Activated CD4-positive, alpha-beta T cell treated with anti-CD3 and anti-CD28 coated beads, Interleukin-2, amount 10 ng/mL, durations not matched to agents 7 days and 5 days (primary cell): ENCODE measurements at regions not wholly inside any gene's neighbourhood (a gene's known extent, or its start where the extent isn't known, plus 50 kb on each side); places are given as distances from the start of the nearest gene placed in this dataset.

Source experiments
- CTCF ChIA-PET: fragments of 350-600 bp; sonication (Branson Sonifier 250); formaldehyde crosslinking; loops from one replicate; lab custom pipeline; 2021; ENCODE audit warnings: antibody characterized with exemption; lab: Charles Lee
- POLR2A ChIA-PET: fragments of 350-600 bp; sonication (Branson Sonifier 250); formaldehyde crosslinking; loops from one replicate; lab custom pipeline; 2021; ENCODE audit warnings: antibody characterized with exemption; lab: Charles Lee
- DNase-seq: peaks from one replicate; pipeline ENCODE4 v3.0.0-alpha.2; 2020
- H3K27ac Mint-ChIP-seq: one replicate; pipeline ENCODE4 v1.8.0; 2021; ENCODE audit warnings: mild to moderate bottlenecking, moderate library complexity, mixed read lengths
- H3K27me3 Mint-ChIP-seq: one replicate; pipeline ENCODE4 v1.8.0; 2021; ENCODE audit warnings: mixed read lengths
- H3K36me3 Mint-ChIP-seq: one replicate; pipeline ENCODE4 v1.8.0; 2021; ENCODE audit warnings: low read depth, mixed read lengths
- H3K4me1 Mint-ChIP-seq: one replicate; pipeline ENCODE4 v1.8.0; 2021; ENCODE audit warnings: mixed read lengths
- H3K4me3 Mint-ChIP-seq: one replicate; pipeline ENCODE4 v1.8.0; 2021; ENCODE audit warnings: mild to moderate bottlenecking, moderate library complexity, mixed read lengths
- H3K9me3 Mint-ChIP-seq: one replicate; pipeline ENCODE4 v1.8.0; 2021; ENCODE audit warnings: mixed read lengths

DNA sequence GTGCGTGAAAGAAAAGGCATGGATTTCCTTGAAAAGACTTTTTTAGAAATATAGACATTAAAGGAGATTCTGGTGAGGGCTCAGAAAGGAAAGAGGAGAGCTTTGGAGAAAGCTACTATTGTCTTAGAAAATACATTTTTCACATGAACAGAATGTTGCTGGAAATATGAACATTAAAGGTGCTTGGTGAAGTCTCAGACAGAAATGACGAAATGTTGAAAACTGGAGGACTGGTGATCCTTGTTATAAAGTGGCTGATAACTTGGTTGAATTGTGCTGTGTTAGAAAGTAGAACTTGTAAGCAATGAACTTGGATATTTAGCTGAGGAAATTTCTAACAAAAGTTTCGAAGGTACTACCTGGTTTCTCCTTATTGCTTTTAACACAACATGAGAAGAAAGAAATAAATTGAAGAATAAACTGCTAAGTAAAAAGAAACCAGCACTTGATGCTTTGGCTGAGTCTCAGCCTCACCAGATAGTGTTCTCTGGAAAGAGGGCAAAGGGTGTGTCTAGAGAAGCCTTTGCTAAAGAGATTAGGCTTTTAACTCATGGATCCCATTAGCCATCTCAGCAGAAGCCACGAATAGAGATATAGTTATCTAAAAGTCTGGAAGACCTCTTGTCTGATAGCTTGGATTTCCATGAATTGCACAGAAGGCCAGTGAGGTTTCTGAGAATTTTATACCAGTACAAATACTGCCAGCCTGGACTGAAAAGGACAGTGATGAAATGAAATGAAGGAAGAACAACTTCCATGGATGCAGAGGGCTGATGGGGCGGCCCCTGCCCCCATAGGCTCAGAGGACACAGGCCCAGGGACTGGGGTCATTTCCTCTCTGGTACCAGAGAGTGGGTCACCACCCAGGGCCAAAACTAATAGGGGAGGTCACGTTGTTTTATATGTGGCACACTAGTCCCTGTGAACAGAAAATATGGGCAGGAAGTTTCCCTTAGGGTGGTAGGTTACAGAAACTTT is 91.5 kb downstream of the RPL22L1 start:
- no peaks in the 10 kb centered on the region for H3K9me3 Mint-ChIP-seq
- ChIA-PET CTCF (no interaction called here), POLR2A (no interaction called here)
- H3K4me3 Mint-ChIP-seq, result no peak overlapping the region
- no peaks in the 10 kb centered on the region for H3K4me1 Mint-ChIP-seq
- H3K27me3 Mint-ChIP-seq, result peaks cover 41% of the 10 kb centered on the region
- no peak for DNase-seq
- H3K27ac Mint-ChIP-seq, result no peak overlapping the region
- no peaks in the 10 kb centered on the region for H3K36me3 Mint-ChIP-seq

DNA sequence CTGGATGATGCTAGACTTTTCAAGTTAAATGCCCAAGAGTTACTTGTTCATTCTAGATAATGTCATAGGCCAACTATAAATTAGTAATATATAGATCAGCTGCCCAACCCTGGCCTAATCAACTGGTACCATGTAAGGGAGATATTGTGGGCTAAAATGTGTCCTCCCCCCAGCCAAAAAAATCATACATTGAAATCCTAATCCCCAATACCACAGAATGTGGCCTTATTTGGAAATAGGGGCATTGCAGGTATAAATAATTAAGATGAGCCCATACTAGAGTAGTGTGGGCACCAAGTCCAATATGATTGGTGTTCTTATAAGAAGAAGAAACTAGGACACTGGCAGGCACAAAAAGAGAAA is 92.5 kb downstream of the RPL22L1 start:
- ChIA-PET POLR2A (no interaction called here), CTCF (no interaction called here)
- Mint-ChIP-seq H3K36me3 (no peaks in the 10 kb centered on the region), H3K4me3 (no peak overlapping the region), H3K27me3 (peaks cover 40% of the 10 kb centered on the region), H3K9me3 (no peaks in the 10 kb centered on the region), H3K4me1 (no peaks in the 10 kb centered on the region), H3K27ac (no peak overlapping the region)
- DNase-seq, result no peak

DNA sequence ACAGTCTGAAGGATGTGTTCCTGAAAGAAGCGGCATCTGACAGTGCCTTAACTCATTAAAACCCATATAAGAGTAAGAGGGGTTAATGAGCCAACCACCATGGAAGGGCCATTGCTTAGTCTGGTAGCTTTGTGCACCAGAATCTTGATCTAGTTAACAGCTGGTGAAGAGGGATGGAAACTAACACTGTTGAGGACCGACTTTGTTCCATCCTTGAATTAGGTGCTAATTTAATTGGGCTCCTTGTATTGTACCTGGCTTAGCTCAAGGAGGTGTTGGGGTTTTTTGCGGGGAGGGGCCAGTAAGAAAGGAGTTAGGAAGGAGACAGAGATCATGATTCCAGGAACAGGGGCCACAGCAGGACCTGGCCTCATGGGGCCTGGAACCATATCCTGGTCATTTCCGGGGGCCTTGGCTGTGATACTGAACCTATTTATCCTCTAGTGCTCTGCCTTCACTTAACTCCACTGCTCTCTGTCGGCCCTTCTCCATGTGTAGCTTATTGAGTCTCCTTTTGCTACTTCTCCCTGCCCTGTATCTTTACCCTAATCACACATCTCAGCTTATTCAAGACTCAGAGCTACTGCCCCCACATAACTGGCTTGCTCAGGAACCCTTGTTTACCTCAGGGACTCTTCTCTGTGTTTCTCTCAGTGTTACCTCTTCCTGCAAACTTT is 93.0 kb downstream of the RPL22L1 start:
- Mint-ChIP-seq H3K27ac (no peak overlapping the region), H3K4me1 (no peaks in the 10 kb centered on the region), H3K4me3 (no peak overlapping the region), H3K27me3 (peaks cover 36% of the 10 kb centered on the region), H3K36me3 (no peaks in the 10 kb centered on the region), H3K9me3 (no peaks in the 10 kb centered on the region)
- CTCF ChIA-PET, result interaction anchor here (0.9 kb wide), 1 partner anchor 11 kb away, joined by 3 read pairs; no protein-coding TSS in a partner anchor
- POLR2A ChIA-PET, result no interaction called here
- DNase-seq, result no peak

DNA sequence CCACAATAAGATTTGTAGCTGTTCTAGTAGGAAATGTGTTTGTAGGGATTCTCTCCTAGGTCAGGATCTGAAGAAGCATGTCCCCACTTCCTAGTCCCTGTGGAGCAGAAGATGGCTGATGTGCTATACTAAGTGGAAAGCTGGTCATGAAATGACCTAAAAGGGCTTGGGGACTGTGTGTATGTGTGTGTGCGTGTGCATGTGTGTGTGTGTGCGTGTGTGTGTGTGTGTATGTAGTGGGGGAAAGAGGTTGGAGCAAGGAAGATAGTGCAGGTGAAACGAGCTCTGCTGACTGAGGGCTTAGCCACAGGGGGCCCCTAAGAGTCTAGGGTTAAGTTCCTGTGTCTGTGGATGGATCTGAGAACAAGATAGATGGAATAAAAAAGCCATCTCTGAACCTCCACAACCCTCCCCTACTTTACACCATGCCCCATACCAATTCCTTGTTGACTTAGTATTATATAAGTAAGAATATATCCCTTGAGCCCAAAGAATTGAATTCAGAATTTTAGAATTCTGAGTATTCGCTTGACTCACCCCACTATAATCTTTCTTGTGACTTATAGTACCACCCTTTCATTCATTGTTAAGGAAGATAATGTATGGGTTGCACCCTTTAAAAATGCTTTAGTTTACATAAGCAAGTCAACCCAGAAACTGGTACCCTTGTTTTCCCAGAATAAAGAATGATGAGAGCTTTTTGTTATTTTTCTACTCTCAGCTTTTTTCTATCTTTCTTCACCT is 96.1 kb downstream of the RPL22L1 start:
- H3K9me3 Mint-ChIP-seq, result no peaks in the 10 kb centered on the region

DNA sequence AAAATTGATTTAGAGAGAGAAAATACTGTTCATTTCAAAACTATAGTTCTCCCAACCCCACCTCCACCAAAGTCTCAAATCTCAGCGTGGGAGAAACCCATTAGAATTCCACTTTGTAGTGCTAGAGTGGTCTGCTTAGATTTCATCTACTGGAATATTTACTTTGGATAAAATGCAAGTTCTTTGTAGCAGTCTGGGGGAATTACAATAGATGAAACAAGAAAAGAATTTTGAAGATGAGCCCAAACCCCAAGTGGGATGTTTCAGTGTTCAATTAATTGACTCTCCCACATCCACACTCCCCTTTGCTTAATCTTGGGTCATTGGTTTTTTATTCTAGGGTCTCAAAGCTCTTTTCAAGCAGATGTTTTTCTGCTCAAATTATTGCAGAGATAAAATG is 97.8 kb downstream of the RPL22L1 start:
- H3K4me1 Mint-ChIP-seq, result peaks cover 4% of the 10 kb centered on the region
- POLR2A ChIA-PET, result no interaction called here

More for the DNA sequence above, 96.1 kb downstream of the RPL22L1 start:
- no peak overlapping the region for H3K27ac Mint-ChIP-seq
- ChIA-PET POLR2A (no interaction called here), CTCF (no interaction called here)
- H3K4me1 Mint-ChIP-seq, result no peaks in the 10 kb centered on the region
- no peak for DNase-seq
- H3K36me3 Mint-ChIP-seq, result no peaks in the 10 kb centered on the region
- H3K27me3 Mint-ChIP-seq, result peaks cover 28% of the 10 kb centered on the region
- no peak overlapping the region for H3K4me3 Mint-ChIP-seq

DNA sequence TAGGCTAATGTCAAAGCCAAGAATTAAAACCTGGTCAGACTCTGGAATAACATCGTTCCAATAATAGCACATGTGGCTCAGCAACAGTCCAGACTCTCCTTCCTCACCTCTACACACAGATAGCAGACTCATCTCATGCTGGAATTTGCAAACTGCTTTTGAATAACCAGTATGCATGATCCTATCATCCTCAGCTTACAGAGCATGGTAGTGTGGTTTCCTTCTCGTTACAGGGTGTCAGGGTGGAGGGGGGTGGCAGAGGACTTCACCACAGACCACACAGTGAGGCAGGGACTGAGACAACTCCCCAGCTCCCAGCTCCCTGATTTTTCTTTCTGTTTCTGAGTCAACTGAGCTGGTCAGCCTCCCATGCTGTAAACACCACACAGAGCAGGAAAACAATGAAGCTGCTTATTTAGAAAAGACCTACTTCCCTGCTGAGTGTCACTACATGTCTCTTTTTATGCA is 101.6 kb downstream of the RPL22L1 start:
- POLR2A ChIA-PET, result no interaction called here
- DNase-seq, result no peak
- H3K4me1 Mint-ChIP-seq, result peaks cover 4% of the 10 kb centered on the region
- H3K36me3 Mint-ChIP-seq, result no peaks in the 10 kb centered on the region
- H3K4me3 Mint-ChIP-seq, result no peak overlapping the region
- no peak overlapping the region for H3K27ac Mint-ChIP-seq
- no peaks in the 10 kb centered on the region for H3K9me3 Mint-ChIP-seq
- H3K27me3 Mint-ChIP-seq, result peaks cover 8% of the 10 kb centered on the region
- CTCF ChIA-PET, result no interaction called here

More for the DNA sequence above, 97.8 kb downstream of the RPL22L1 start:
- DNase-seq, result no peak
- Mint-ChIP-seq H3K9me3 (no peaks in the 10 kb centered on the region), H3K4me3 (no peak overlapping the region), H3K27ac (no peak overlapping the region), H3K27me3 (peaks cover 17% of the 10 kb centered on the region), H3K36me3 (no peaks in the 10 kb centered on the region)
- CTCF ChIA-PET, result interaction anchor here (1.2 kb wide), 1 partner anchor 12 kb away, joined by 3 read pairs; no protein-coding TSS in a partner anchor

DNA sequence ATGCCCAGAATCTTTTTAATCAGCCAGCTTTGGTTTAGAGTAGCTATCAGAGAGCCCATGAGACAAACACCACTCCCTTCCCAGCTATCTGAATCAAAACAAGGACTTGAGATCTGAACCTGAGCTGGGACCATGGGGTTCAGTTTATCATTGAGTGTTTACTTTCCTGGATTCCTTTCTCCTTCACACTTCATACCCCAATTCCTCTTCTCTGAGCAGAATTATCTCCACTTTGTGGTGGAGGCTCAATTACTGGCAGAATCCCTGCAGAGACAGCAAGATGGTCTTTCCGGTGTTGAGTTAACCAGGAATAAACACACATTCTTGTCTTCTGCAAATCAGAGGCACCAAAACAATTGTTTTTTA is 102.4 kb downstream of the RPL22L1 start:
- no peak overlapping the region for H3K27ac Mint-ChIP-seq
- H3K4me3 Mint-ChIP-seq, result no peak overlapping the region
- no peaks in the 10 kb centered on the region for H3K9me3 Mint-ChIP-seq
- ChIA-PET POLR2A (no interaction called here), CTCF (interaction anchor here (0.6 kb wide), 1 partner anchor 1884 kb away, joined by 3 read pairs; no protein-coding TSS in a partner anchor)
- no peaks in the 10 kb centered on the region for H3K36me3 Mint-ChIP-seq
- H3K27me3 Mint-ChIP-seq, result peaks cover 3% of the 10 kb centered on the region
- peaks cover 4% of the 10 kb centered on the region for H3K4me1 Mint-ChIP-seq
- DNase-seq, result no peak

DNA sequence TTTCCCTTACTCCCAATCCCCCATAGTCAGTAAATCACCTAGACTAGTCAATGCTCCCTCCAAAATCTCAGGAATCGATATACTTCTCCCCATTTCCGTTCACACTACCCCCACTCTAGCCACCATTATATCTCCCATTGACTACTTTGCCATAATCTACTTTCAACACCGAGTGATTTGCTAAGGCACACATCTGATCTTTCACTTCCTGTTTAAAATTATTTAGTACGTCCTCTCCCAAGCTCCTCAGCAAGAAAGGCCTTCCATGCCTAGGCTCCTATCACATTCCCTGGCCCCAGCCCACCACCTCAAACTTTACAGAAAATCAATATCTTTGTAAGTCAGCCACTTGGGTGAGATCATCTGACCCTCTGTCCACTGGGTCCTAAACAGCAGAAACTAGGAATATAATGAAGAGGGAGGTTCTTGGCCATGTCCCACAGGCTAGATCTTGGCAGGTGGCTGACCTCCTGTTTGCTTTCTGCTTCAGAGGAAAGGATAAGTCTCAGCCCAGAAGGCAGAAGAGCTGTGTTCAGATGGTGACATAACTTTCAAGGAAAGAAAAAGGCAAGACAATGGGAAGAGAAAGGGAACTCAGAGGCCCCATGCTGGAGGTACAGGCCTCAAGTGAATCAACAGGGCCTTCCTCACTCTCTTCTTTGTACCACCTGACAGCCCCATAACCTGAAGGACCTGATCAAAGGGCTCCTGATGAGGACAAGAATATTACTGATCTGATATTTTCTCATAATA is 103.0 kb downstream of the RPL22L1 start:
- H3K36me3 Mint-ChIP-seq, result no peaks in the 10 kb centered on the region
- peaks cover 3% of the 10 kb centered on the region for H3K27me3 Mint-ChIP-seq
- ChIA-PET CTCF (interaction anchor here (0.6 kb wide), 2 partner anchors 620 to 1884 kb away, joined by 3 to 4 read pairs; no protein-coding TSS in a partner anchor), POLR2A (no interaction called here)
- no peak for DNase-seq
- H3K9me3 Mint-ChIP-seq, result no peaks in the 10 kb centered on the region
- no peak overlapping the region for H3K27ac Mint-ChIP-seq
- no peak overlapping the region for H3K4me3 Mint-ChIP-seq
- peaks cover 4% of the 10 kb centered on the region for H3K4me1 Mint-ChIP-seq

DNA sequence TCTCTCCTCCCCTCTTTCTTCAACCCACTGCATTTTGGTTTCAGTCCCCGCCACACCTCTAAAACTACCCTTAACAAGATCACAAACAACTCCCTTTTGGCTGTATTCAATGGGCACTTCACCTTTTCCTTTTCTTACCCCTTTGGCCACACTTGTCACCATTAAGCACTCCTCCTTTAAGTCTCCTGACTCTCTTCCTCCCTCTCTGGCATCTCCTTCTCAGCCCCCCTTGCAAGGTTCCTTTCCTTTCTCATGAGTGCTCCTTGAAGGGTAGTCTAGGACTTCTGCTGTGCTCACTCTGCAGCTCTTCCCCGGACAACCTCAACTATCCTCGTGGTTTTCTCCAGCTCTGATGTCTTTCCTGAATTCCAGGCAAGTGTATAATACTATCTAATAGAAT is 103.7 kb downstream of the RPL22L1 start:
- ChIA-PET POLR2A (no interaction called here), CTCF (interaction anchor here (1.3 kb wide), 1 partner anchor 10 kb away, joined by 3 read pairs; no protein-coding TSS in a partner anchor)
- H3K36me3 Mint-ChIP-seq, result no peaks in the 10 kb centered on the region
- no peak for DNase-seq
- H3K4me1 Mint-ChIP-seq, result peaks cover 4% of the 10 kb centered on the region
- H3K27ac Mint-ChIP-seq, result no peak overlapping the region
- H3K9me3 Mint-ChIP-seq, result no peaks in the 10 kb centered on the region
- H3K4me3 Mint-ChIP-seq, result no peak overlapping the region
- peaks cover 5% of the 10 kb centered on the region for H3K27me3 Mint-ChIP-seq

DNA sequence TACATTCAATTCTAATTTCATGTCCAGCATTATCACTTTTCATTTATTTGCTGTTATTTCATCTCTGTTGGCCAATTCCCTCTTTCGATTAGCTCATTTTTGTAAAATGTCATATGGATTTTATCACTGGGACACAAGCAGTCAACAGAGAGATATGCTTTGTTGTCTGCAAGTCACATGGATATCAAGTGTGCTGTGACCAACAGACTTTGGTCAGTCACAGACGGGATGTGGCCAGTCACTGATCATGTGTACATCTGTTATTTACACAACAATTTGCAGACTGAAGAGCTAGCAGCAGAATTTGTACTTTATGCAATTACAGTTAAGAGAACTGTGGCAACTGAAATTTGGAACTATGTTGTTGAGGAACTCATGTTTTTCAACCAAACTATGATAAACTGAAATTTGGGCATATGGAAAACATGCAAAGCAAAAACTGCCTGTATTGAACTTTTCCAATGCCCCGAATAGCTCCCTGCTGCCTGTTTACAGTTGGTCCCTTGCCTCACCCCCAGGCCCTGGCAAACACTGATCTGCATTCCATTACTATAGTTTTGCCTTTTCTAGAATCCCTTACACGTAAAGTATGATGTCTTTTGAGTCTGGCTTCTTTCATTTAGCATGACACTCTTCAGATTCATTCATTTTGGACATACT is 104.4 kb downstream of the RPL22L1 start:
- Mint-ChIP-seq H3K27ac (no peak overlapping the region), H3K4me1 (peaks cover 4% of the 10 kb centered on the region), H3K9me3 (no peaks in the 10 kb centered on the region), H3K4me3 (no peak overlapping the region), H3K36me3 (no peaks in the 10 kb centered on the region), H3K27me3 (peaks cover 5% of the 10 kb centered on the region)
- CTCF ChIA-PET, result interaction anchor here (1.3 kb wide), 1 partner anchor 11 kb away, joined by 3 read pairs; no protein-coding TSS in a partner anchor
- DNase-seq, result no peak
- POLR2A ChIA-PET, result no interaction called here

DNA sequence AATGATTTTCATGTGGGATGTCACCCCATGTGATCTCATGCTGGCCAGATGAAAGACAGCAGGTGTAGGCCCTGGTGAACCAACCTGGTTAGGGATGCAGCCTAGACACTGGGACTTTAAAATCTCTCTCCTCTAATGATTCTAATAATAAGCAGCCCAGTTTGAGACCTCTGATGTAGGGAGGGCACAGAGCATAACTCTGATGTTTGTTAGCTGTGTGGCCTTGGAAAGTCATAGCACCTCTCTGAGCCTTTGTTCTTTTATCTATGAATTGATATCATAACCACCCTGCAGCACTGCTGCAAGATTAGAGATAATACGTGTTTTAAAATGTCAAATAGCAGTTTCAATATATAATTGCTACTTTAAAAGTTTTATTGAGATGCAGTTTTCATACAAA is 106.0 kb downstream of the RPL22L1 start:
- Mint-ChIP-seq H3K4me1 (peaks cover 4% of the 10 kb centered on the region), H3K9me3 (no peaks in the 10 kb centered on the region), H3K27ac (no peak overlapping the region), H3K36me3 (no peaks in the 10 kb centered on the region), H3K4me3 (no peak overlapping the region), H3K27me3 (peaks cover 5% of the 10 kb centered on the region)
- ChIA-PET POLR2A (no interaction called here), CTCF (interaction anchor here (0.6 kb wide), 1 partner anchor 1191 kb away, joined by 5 read pairs; no protein-coding TSS in a partner anchor)
- DNase-seq, result no peak
